ENCODE measurements at regions not wholly inside any gene's neighbourhood (a gene's known extent, or its start where the extent isn't known, plus 50 kb on each side); places are given as distances from the start of the nearest gene placed in this dataset.

DNA sequence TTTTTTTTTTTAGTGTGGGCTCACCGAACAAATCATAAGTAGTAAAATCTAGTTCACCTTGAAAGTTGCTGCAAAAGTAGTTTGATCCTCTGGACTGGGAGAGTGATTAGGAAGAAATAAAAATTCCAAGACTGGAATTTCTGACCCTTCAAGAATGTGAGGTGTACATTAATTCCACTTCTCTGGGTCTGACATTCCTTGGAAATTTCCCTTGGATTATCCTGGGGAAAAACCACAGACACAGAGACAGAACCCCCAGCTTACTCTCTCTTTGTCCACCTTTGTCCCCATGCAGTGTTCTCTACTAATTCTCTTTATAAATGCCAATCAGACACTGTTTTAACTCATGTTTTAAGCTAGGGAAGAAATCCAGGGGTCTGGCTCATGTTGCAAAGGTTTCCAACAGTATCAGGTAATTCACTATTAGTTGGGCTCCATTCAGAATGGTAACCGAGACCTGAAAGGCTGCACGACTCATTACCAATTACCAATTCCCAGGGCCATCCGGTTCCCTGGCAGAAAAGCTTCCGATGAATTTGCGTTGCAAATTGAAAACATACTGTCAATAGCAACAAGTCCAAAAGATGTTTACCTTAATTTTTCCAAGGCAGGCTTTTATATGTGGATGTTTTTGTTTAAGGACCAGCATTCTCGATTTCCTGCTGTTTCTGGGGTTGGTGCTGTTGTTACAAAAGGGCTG, 86.3 kb downstream of the BAMBI start:
- TF ChIP-seq, protein P1, sequence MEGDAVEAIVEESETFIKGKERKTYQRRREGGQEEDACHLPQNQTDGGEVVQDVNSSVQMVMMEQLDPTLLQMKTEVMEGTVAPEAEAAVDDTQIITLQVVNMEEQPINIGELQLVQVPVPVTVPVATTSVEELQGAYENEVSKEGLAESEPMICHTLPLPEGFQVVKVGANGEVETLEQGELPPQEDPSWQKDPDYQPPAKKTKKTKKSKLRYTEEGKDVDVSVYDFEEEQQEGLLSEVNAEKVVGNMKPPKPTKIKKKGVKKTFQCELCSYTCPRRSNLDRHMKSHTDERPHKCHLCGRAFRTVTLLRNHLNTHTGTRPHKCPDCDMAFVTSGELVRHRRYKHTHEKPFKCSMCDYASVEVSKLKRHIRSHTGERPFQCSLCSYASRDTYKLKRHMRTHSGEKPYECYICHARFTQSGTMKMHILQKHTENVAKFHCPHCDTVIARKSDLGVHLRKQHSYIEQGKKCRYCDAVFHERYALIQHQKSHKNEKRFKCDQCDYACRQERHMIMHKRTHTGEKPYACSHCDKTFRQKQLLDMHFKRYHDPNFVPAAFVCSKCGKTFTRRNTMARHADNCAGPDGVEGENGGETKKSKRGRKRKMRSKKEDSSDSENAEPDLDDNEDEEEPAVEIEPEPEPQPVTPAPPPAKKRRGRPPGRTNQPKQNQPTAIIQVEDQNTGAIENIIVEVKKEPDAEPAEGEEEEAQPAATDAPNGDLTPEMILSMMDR (IDR thresholded peaks at IDR 0.05), result no peak
- TF ChIP-seq POLR2A (IDR thresholded peaks at IDR 0.05), result no peak

Data from esophagus squamous epithelium (tissue), 4 donors.